ENCODE measurements at regions not wholly inside any gene's neighbourhood (a gene's known extent, or its start where the extent isn't known, plus 50 kb on each side); places are given as distances from the start of the nearest gene placed in this dataset.
"Not testable (repeated sequence)": the region's sequence is repeated elsewhere in the genome, so short reads cannot be mapped to it uniquely, and the experiment has no call there.

- ATAC-seq (replicated peaks) (no peak), DNase-seq (no peak)
- Mint-ChIP-seq H3K4me3 (no peak overlapping the region), H3K27ac (no peak overlapping the region), H3K9me3 (peaks cover 4 to 5% of the 10 kb centered on the region in 2 donors), H3K36me3 (no peaks in the 10 kb centered on the region), H3K4me1 (no peaks in the 10 kb centered on the region), H3K27me3 (no peaks in the 10 kb centered on the region)
These were observed 386.0 kb upstream of the ADAMTS5 start for GRCh38 chr21:27352885-27353284.

GRCh38 chr21:27346041-27346448 is 379.2 kb upstream of the ADAMTS5 start:
- ATAC-seq (replicated peaks), result no peak
- H3K4me1 Mint-ChIP-seq, result no peaks in the 10 kb centered on the region
- no peak overlapping the region for H3K27ac Mint-ChIP-seq
- no peak for DNase-seq
- H3K4me3 Mint-ChIP-seq, result no peak overlapping the region
- no peaks in the 10 kb centered on the region for H3K36me3 Mint-ChIP-seq
- H3K27me3 Mint-ChIP-seq, result no peaks in the 10 kb centered on the region
- H3K9me3 Mint-ChIP-seq, result peaks cover 3 to 4% of the 10 kb centered on the region in 2 donors

GRCh38 chr21:27339902-27340301 is 373.0 kb upstream of the ADAMTS5 start:
- Mint-ChIP-seq H3K27me3 (no peaks in the 10 kb centered on the region), H3K4me3 (no peak overlapping the region), H3K4me1 (no peaks in the 10 kb centered on the region), H3K27ac (no peak overlapping the region), H3K9me3 (peaks cover 0 to 3% of the 10 kb centered on the region in 2 donors), H3K36me3 (no peaks in the 10 kb centered on the region)
- DNase-seq (no peak), ATAC-seq (replicated peaks) (no peak)

GRCh38 chr21:27338007-27338406 is 371.1 kb upstream of the ADAMTS5 start:
- H3K4me1 Mint-ChIP-seq; H3K4me3 Mint-ChIP-seq; H3K27me3 Mint-ChIP-seq; DNase-seq; H3K27ac Mint-ChIP-seq; H3K36me3 Mint-ChIP-seq; ATAC-seq (replicated peaks): not testable (repeated sequence)
- peaks cover 4 to 11% of the 10 kb centered on the region in 2 donors for H3K9me3 Mint-ChIP-seq

- H3K36me3 Mint-ChIP-seq, result no peaks in the 10 kb centered on the region
- no peak for DNase-seq
- no peak for ATAC-seq (replicated peaks)
- no peak overlapping the region for H3K4me3 Mint-ChIP-seq
- H3K27me3 Mint-ChIP-seq, result no peaks in the 10 kb centered on the region
- H3K4me1 Mint-ChIP-seq, result no peaks in the 10 kb centered on the region
- H3K9me3 Mint-ChIP-seq, result peaks cover 4 to 11% of the 10 kb centered on the region in 2 donors
- no peak overlapping the region for H3K27ac Mint-ChIP-seq
These were observed 366.2 kb upstream of the ADAMTS5 start for GRCh38 chr21:27333096-27333495.

GRCh38 chr21:27329255-27329851 is 362.5 kb upstream of the ADAMTS5 start:
- H3K36me3 Mint-ChIP-seq, result no peaks in the 10 kb centered on the region
- H3K9me3 Mint-ChIP-seq, result peaks cover 4 to 7% of the 10 kb centered on the region in 2 donors
- H3K27me3 Mint-ChIP-seq, result no peaks in the 10 kb centered on the region
- H3K27ac Mint-ChIP-seq, result no peak overlapping the region
- DNase-seq (no peak), ATAC-seq (replicated peaks) (no peak)
- no peak overlapping the region for H3K4me3 Mint-ChIP-seq
- H3K4me1 Mint-ChIP-seq, result no peaks in the 10 kb centered on the region

- no peaks in the 10 kb centered on the region for H3K36me3 Mint-ChIP-seq
- no peak overlapping the region for H3K27ac Mint-ChIP-seq
- H3K4me1 Mint-ChIP-seq, result no peaks in the 10 kb centered on the region
- no peak for DNase-seq
- H3K4me3 Mint-ChIP-seq, result no peak overlapping the region
- no peaks in the 10 kb centered on the region for H3K27me3 Mint-ChIP-seq
- ATAC-seq (replicated peaks), result no peak
- peaks cover 0 to 2% of the 10 kb centered on the region in 2 donors for H3K9me3 Mint-ChIP-seq
These were observed 359.4 kb upstream of the ADAMTS5 start for GRCh38 chr21:27326301-27326700.

- peaks cover 0 to 4% of the 10 kb centered on the region in 2 donors for H3K9me3 Mint-ChIP-seq
- DNase-seq (no peak), ATAC-seq (replicated peaks) (no peak)
- no peaks in the 10 kb centered on the region for H3K36me3 Mint-ChIP-seq
- H3K27ac Mint-ChIP-seq, result no peak overlapping the region
- no peaks in the 10 kb centered on the region for H3K27me3 Mint-ChIP-seq
- H3K4me1 Mint-ChIP-seq, result no peaks in the 10 kb centered on the region
- H3K4me3 Mint-ChIP-seq, result no peak overlapping the region
These were observed 356.4 kb upstream of the ADAMTS5 start for GRCh38 chr21:27323331-27323730.

GRCh38 chr21:27321791-27322190 is 354.9 kb upstream of the ADAMTS5 start:
- Mint-ChIP-seq H3K4me3 (no peak overlapping the region), H3K36me3 (no peaks in the 10 kb centered on the region), H3K27ac (no peak overlapping the region), H3K9me3 (peaks cover 0 to 4% of the 10 kb centered on the region in 2 donors), H3K4me1 (no peaks in the 10 kb centered on the region), H3K27me3 (no peaks in the 10 kb centered on the region)
- DNase-seq (no peak), ATAC-seq (replicated peaks) (no peak)

GRCh38 chr21:27320868-27321267 is 354.0 kb upstream of the ADAMTS5 start:
- DNase-seq (no peak), ATAC-seq (replicated peaks) (no peak)
- no peaks in the 10 kb centered on the region for H3K27me3 Mint-ChIP-seq
- no peaks in the 10 kb centered on the region for H3K36me3 Mint-ChIP-seq
- H3K9me3 Mint-ChIP-seq, result peaks cover 0 to 9% of the 10 kb centered on the region in 2 donors
- H3K4me3 Mint-ChIP-seq, result no peak overlapping the region
- no peak overlapping the region for H3K27ac Mint-ChIP-seq
- no peaks in the 10 kb centered on the region for H3K4me1 Mint-ChIP-seq

- H3K9me3 Mint-ChIP-seq; ATAC-seq (replicated peaks); H3K4me1 Mint-ChIP-seq; H3K27ac Mint-ChIP-seq; H3K36me3 Mint-ChIP-seq; H3K4me3 Mint-ChIP-seq; DNase-seq; H3K27me3 Mint-ChIP-seq: not testable (repeated sequence)
These were observed 350.7 kb upstream of the ADAMTS5 start for GRCh38 chr21:27317601-27318000.

GRCh38 chr21:27315373-27315772 is 348.5 kb upstream of the ADAMTS5 start:
- H3K4me1 Mint-ChIP-seq, result no peaks in the 10 kb centered on the region
- no peak for ATAC-seq (replicated peaks)
- H3K9me3 Mint-ChIP-seq, result peaks cover 0 to 9% of the 10 kb centered on the region in 2 donors
- H3K4me3 Mint-ChIP-seq, result no peak overlapping the region
- no peaks in the 10 kb centered on the region for H3K27me3 Mint-ChIP-seq
- H3K27ac Mint-ChIP-seq, result no peak overlapping the region
- H3K36me3 Mint-ChIP-seq, result no peaks in the 10 kb centered on the region
- no peak for DNase-seq

- no peak overlapping the region for H3K4me3 Mint-ChIP-seq
- H3K27me3 Mint-ChIP-seq, result no peaks in the 10 kb centered on the region
- DNase-seq (no peak), ATAC-seq (replicated peaks) (no peak)
- H3K9me3 Mint-ChIP-seq, result peaks cover 0 to 7% of the 10 kb centered on the region in 2 donors
- no peaks in the 10 kb centered on the region for H3K4me1 Mint-ChIP-seq
- no peak overlapping the region for H3K27ac Mint-ChIP-seq
- no peaks in the 10 kb centered on the region for H3K36me3 Mint-ChIP-seq
These were observed 347.2 kb upstream of the ADAMTS5 start for GRCh38 chr21:27314131-27314530.

- peaks cover 0 to 1% of the 10 kb centered on the region in 2 donors for H3K9me3 Mint-ChIP-seq
- ATAC-seq (replicated peaks), result no peak
- no peak overlapping the region for H3K4me3 Mint-ChIP-seq
- H3K4me1 Mint-ChIP-seq, result no peaks in the 10 kb centered on the region
- no peak for DNase-seq
- no peaks in the 10 kb centered on the region for H3K27me3 Mint-ChIP-seq
- no peak overlapping the region for H3K27ac Mint-ChIP-seq
- H3K36me3 Mint-ChIP-seq, result no peaks in the 10 kb centered on the region
These were observed 340.2 kb upstream of the ADAMTS5 start for GRCh38 chr21:27306791-27307775.

- Mint-ChIP-seq H3K36me3 (no peaks in the 10 kb centered on the region), H3K27ac (no peak overlapping the region), H3K4me3 (no peak overlapping the region), H3K27me3 (no peaks in the 10 kb centered on the region), H3K9me3 (no peaks in the 10 kb centered on the region), H3K4me1 (no peaks in the 10 kb centered on the region)
- ATAC-seq (replicated peaks) (no peak), DNase-seq (no peak)
These were observed 339.3 kb upstream of the ADAMTS5 start for GRCh38 chr21:27306206-27306605.

All from stimulated activated naive B cell treated with anti-CD40 and anti-IgM and Interleukin-4, amounts not matched to agents 10 μg/mL and 1 μg/mL and 100 μg/mL, for 72 hours (primary cell).